ENCODE measurements at regions not wholly inside any gene's neighbourhood (a gene's known extent, or its start where the extent isn't known, plus 50 kb on each side); places are given as distances from the start of the nearest gene placed in this dataset.

GRCh38 chr11:15535414-15535813 lies 420.7 kb downstream of the INSC start:
- no peak for TF ChIP-seq EZH2 (IDR thresholded peaks at IDR 0.05; ENCODE audit: low read length, unreplicated experiment)
- no peak for TF ChIP-seq CTCF (conservative IDR thresholded peaks at IDR 0.05; ENCODE audit: low read depth, low read length)
